ENCODE measurements at regions not wholly inside any gene's neighbourhood (a gene's known extent, or its start where the extent isn't known, plus 50 kb on each side); places are given as distances from the start of the nearest gene placed in this dataset.
"Not testable (repeated sequence)": the region's sequence is repeated elsewhere in the genome, so short reads cannot be mapped to it uniquely, and the experiment has no call there.

- no peak for DNase-seq (ENCODE audit: low read depth in 2 of 2)
Observed at GRCh38 chr2:43019025-43019367, 207.4 kb downstream of the ZFP36L2 start.

- no peak for DNase-seq (ENCODE audit: low read depth in 2 of 2)
Observed at GRCh38 chr2:43018179-43019024, 208.0 kb downstream of the ZFP36L2 start.

GRCh38 chr2:43013821-43014345, 212.5 kb downstream of the ZFP36L2 start:
- no peak for DNase-seq (ENCODE audit: low read depth in 2 of 2)

GRCh38 chr2:43012966-43013365, 213.4 kb downstream of the ZFP36L2 start:
- DNase-seq (ENCODE audit: low read depth in 2 of 2), result no peak

- DNase-seq (ENCODE audit: low read depth in 2 of 2), result no peak
Observed at GRCh38 chr2:43011158-43011491, 215.3 kb downstream of the ZFP36L2 start.

- DNase-seq (ENCODE audit: low read depth in 2 of 2), result no peak
Observed at GRCh38 chr2:43010438-43011157, 215.8 kb downstream of the ZFP36L2 start.

- DNase-seq (ENCODE audit: low read depth in 2 of 2), result no peak
Observed at GRCh38 chr2:43009448-43009847, 217.0 kb downstream of the ZFP36L2 start.

GRCh38 chr2:43008388-43008787, 216.0 kb upstream of the HAAO start:
- no peak for DNase-seq (ENCODE audit: low read depth in 2 of 2)

- no peak for DNase-seq (ENCODE audit: low read depth in 2 of 2)
Observed at GRCh38 chr2:43007901-43008300, 215.5 kb upstream of the HAAO start.

- no peak for DNase-seq (ENCODE audit: low read depth in 2 of 2)
Observed at GRCh38 chr2:43006834-43007543, 214.6 kb upstream of the HAAO start.

GRCh38 chr2:43005975-43006833, 213.8 kb upstream of the HAAO start:
- no peak for DNase-seq (ENCODE audit: low read depth in 2 of 2)

- DNase-seq (ENCODE audit: low read depth in 2 of 2), result no peak
Observed at GRCh38 chr2:43005245-43005974, 213.0 kb upstream of the HAAO start.

- no peak for DNase-seq (ENCODE audit: low read depth in 2 of 2)
Observed at GRCh38 chr2:43004879-43005244, 212.5 kb upstream of the HAAO start.

- not testable (repeated sequence) for DNase-seq (ENCODE audit: low read depth in 2 of 2)
Observed at GRCh38 chr2:43004126-43004865, 211.9 kb upstream of the HAAO start.

GRCh38 chr2:43003702-43004101, 211.3 kb upstream of the HAAO start:
- DNase-seq (ENCODE audit: low read depth in 2 of 2), result no peak

- DNase-seq (ENCODE audit: low read depth in 2 of 2), result no peak
Observed at GRCh38 chr2:43001787-43002468, 209.5 kb upstream of the HAAO start.

GRCh38 chr2:43001055-43001378, 208.6 kb upstream of the HAAO start:
- no peak for DNase-seq (ENCODE audit: low read depth in 2 of 2)

- no peak for DNase-seq (ENCODE audit: low read depth in 2 of 2)
Observed at GRCh38 chr2:43000242-43001054, 208.1 kb upstream of the HAAO start.

- no peak for DNase-seq (ENCODE audit: low read depth in 2 of 2)
Observed at GRCh38 chr2:42999856-43000241, 207.5 kb upstream of the HAAO start.
